Esophagus squamous epithelium (tissue), 5 donors: ENCODE measurements at regions not wholly inside any gene's neighbourhood (a gene's known extent, or its start where the extent isn't known, plus 50 kb on each side); places are given as distances from the start of the nearest gene placed in this dataset.

Experiments used
- DNase-seq: peaks from one replicate; lab custom pipeline; 2025; lab: John Stamatoyannopoulos, UW
- H3K27ac ChIP-seq, 4 donors: fragments of 200-600 bp; sonication (generic); one replicate each; pipeline ENCODE4 v1.5.1; 2016 to 2019; ENCODE audit warnings: mild to moderate bottlenecking in 1 of 4
- H3K27me3 ChIP-seq, 4 donors: fragments of 200-600 bp; sonication (generic); 1 replicate in 3 of 4; 2 replicates in 1 of 4; pipeline versions ENCODE4 v1.5.1 to v1.6.0; 2017 to 2021; ENCODE audit warnings: antibody characterized with exemption in 1 of 4
- H3K36me3 ChIP-seq, 3 donors: fragments of 200-600 bp; sonication (generic); one replicate each; pipeline ENCODE4 v1.5.1; 2016 to 2019
- H3K4me1 ChIP-seq, 3 donors: fragments of 200-600 bp; sonication (generic); one replicate each; pipeline ENCODE4 v1.5.1; 2017 to 2019
- H3K4me3 ChIP-seq, 4 donors: fragments of 200-600 bp; sonication (generic); 1 replicate in 3 of 4; 2 replicates in 1 of 4; pipeline ENCODE4 v1.5.1; 2016 to 2019; ENCODE audit warnings: mild to moderate bottlenecking in 2 of 4, moderate library complexity in 1 of 4
- H3K9me3 ChIP-seq, 3 donors: fragments of 200-600 bp; sonication (generic); one replicate each; pipeline ENCODE4 v1.5.1; 2016 to 2019
- CTCF ChIP-seq, 6 experiments: fragments of 450-650 bp in 4 of 6; fragments of 200-600 bp in 2 of 6; sonication (generic) in 2 of 6; IDR thresholded peaks; one replicate each; pipeline ENCODE4 v1.5.1; 2016 to 2019; ENCODE audit warnings: antibody characterized with exemption in 6 of 6, mild to moderate bottlenecking in 4 of 6, moderate library complexity in 4 of 6
- POLR2A ChIP-seq, 4 donors: fragments of 450-650 bp; IDR thresholded peaks; one replicate each; pipeline ENCODE4 v1.6.1; 2017; ENCODE audit warnings: antibody characterized with exemption in 4 of 4, mild to moderate bottlenecking in 4 of 4, moderate library complexity in 3 of 4
- WGBS, 2 donors: methylation state at CpG; one replicate each; pipeline ENCODE4 v1.1.5; 2018; 5-methylcytosine and 5-hydroxymethylcytosine counted together
- intact Hi-C: fragments of 100-400 bp; cut with DNase I; formaldehyde crosslinking; loops from one replicate; pipeline ENCODE4 v1.15.0; 2022
- donor health status: DM: yes; HTN: yes; CAD: no.

- 56 to 81% methylated on average over 6 to 9 of the region's 11 CpGs for WGBS, 2 donors
These were observed 127.1 kb upstream of the GADD45A start for GRCh38 chr1:67557696-67558448.

DNA sequence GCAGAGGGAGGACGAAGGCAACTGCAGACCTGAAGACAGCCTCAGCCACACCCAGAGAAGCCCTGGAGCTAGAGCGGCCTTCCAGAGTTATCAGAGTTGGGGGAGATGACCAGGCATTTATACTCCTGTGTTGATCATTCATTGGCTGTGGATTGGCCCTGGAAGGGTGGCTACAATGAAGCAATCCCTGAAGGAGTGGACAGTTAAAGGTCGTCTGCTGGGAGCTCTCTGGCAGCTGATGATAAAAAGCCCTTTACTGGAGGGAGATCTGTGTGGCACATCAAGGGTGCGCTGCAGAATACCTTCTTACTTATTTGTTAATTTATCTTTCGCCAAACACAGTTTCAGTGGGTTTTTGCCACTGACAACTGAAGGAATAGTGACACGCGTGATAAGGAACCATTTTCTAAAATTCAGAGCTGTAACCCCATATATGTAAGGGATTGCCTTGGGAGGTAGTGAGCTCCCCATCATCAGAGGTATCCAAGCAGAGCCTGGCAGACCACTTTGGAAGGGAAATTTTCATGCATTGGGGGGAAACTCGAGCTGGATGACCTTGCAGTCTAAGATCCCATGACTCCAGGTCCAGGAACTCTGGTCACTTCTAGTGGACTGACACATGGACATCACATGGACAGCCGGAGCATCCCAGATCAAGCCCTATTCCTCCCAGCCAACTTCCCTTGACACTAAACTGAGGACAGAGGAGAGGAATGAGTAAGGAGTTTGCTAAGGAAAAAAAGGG lies 126.4 kb upstream of the GADD45A start:
- no peak for TF ChIP-seq POLR2A (IDR thresholded peaks at IDR 0.05)
- TF ChIP-seq CTCF (IDR thresholded peaks at IDR 0.05): no peak
- H3K36me3 ChIP-seq: no peaks in the 10 kb centered on the region
- WGBS, 2 donors: 78 to 82% methylated on average over 8 to 9 of the region's 9 CpGs
- intact Hi-C loops: no loop called here
- no peaks in the 10 kb centered on the region for H3K9me3 ChIP-seq
- peak overlapping the region in 1 of 4 donors; percentile 49 for H3K4me3 ChIP-seq
- H3K27ac ChIP-seq: peak overlapping the region; percentile 1 to 78 (median 53)
- peaks cover 3 to 67% (median 27%) of the 10 kb centered on the region in 3 donors for H3K4me1 ChIP-seq
- DNase-seq: no peak
- no peaks in the 10 kb centered on the region for H3K27me3 ChIP-seq

More at GRCh38 chr1:67557696-67558448, 127.1 kb upstream of the GADD45A start:
- H3K4me1 ChIP-seq: peaks cover 3 to 66% (median 26%) of the 10 kb centered on the region in 3 donors
- H3K36me3 ChIP-seq: no peaks in the 10 kb centered on the region
- intact Hi-C loops: no loop called here
- TF ChIP-seq POLR2A (IDR thresholded peaks at IDR 0.05) (no peak), CTCF (IDR thresholded peaks at IDR 0.05) (no peak)
- no peak for DNase-seq
- H3K27ac ChIP-seq: peak overlapping the region in 1 of 4 donors; percentile 59
- no peaks in the 10 kb centered on the region for H3K9me3 ChIP-seq
- H3K27me3 ChIP-seq: no peaks in the 10 kb centered on the region
- H3K4me3 ChIP-seq: no peak overlapping the region

DNA sequence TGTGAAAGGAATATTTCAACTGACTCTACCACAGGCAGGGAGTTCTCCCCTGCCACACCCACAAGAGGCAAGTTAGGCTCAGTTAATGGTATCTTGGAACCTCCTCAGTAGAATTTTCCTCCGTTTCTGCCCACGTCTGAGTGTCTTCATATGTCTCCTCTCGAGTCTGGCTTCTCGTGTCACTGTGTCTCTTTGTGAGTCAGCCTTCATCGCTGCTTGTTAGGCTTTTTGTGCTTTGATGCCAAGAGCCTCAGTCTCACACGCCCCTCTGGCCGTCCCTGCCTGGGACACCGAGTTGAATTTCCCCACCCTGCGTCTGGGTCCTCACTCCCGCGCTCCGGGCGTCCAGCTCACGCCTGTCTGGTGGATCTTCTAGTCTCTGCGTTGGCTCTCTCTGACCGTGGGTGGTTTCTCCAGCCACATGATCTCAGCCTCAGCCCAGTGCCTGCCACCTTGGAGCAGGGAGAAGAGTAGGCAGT lies 125.7 kb upstream of the GADD45A start:
- H3K4me1 ChIP-seq: peaks cover 3 to 73% (median 33%) of the 10 kb centered on the region in 3 donors
- no peak for TF ChIP-seq CTCF (IDR thresholded peaks at IDR 0.05)
- no peak for TF ChIP-seq POLR2A (IDR thresholded peaks at IDR 0.05)
- H3K36me3 ChIP-seq: no peaks in the 10 kb centered on the region
- no peaks in the 10 kb centered on the region for H3K27me3 ChIP-seq
- peak overlapping the region; percentile 1 to 78 (median 53) for H3K27ac ChIP-seq
- no peak for DNase-seq
- no peaks in the 10 kb centered on the region for H3K9me3 ChIP-seq
- H3K4me3 ChIP-seq: peak overlapping the region in 1 of 4 donors; percentile 49
- WGBS, 2 donors: 37 to 39% methylated on average over 14 to 15 of the region's 16 CpGs
- intact Hi-C loops: no loop called here

DNA sequence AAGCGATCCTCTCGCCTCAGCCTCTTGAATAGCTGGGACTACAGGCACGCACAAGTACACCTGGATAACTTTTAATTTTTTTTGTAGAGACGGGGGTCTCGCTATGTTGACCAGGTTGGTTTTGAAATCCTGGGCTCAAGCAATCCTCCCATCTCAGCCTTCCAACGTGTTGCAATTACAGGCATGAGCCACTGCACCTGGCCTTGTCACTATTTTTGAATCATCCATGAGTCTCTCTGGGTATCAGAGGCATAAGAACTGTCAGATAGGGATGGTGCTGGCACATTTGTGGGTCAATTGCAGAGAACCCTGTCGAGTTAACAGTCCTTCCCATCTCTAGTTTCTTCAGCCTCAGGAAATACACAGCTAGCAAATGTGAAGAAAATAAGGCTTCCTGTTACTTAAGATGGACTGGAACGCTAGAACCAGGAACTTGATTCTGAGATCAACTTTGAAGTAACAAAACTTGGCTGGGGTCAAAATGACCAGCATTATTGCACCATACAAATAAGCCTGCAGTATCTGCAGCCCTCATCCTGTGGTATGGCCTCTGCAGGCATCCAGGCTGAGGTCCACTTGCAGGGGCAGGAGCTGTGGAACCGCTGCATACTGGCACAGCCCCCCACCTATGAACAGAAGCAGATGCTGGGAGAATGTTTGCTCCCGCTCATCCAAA lies 124.3 kb upstream of the GADD45A start:
- peaks cover 3 to 71% (median 36%) of the 10 kb centered on the region in 3 donors for H3K4me1 ChIP-seq
- H3K4me3 ChIP-seq: no peak overlapping the region
- H3K27ac ChIP-seq: peak overlapping the region in 2 of 4 donors; percentile 59 to 78
- WGBS, 2 donors: 74 to 76% methylated on average over 9 to 10 of the region's 10 CpGs
- no peaks in the 10 kb centered on the region for H3K9me3 ChIP-seq
- no peak for TF ChIP-seq POLR2A (IDR thresholded peaks at IDR 0.05)
- TF ChIP-seq CTCF (IDR thresholded peaks at IDR 0.05): no peak
- no peaks in the 10 kb centered on the region for H3K27me3 ChIP-seq
- intact Hi-C loops: loop anchor here (10.0 kb wide), 1 partner anchor 124 kb away; the partner anchor contains the start of gene GADD45A
- H3K36me3 ChIP-seq: no peaks in the 10 kb centered on the region
- DNase-seq: no peak
